ENCODE measurements at regions not wholly inside any gene's neighbourhood (a gene's known extent, or its start where the extent isn't known, plus 50 kb on each side); places are given as distances from the start of the nearest gene placed in this dataset.

DNA sequence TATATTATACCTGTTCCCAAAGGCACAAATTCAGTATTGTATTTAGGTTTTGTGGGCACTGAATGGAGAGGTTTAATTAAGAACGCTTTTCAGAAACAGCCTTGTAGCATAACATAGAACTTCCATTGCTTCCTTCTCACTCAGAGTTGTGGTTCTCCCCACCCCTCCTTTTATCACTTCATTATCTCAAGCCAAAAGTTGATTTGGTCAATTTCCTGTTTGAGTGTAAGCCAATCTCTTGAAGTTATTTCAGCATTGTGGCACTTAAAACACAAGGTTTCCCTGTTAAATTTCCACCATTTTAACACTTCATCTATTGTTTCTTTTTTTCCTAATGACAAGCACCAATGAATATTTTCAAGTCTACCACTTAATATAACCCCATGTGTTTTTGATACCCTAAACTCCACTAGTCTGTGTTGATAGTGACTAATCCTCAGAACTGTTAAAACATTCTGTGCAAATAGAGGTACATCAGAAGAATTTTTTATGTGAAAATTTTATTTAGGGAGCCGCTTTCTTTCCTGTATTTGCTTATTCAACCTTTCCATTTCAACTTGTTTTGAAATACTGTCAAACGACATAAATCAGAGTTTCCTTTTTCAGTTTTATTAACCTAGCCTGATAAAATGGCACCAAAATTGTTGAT lies 340.1 kb downstream of the BCAT1 start:
- Histone ChIP-seq H3K9me3 (ENCODE audit: control insufficient read depth, insufficient read depth, low read depth, low read length) (no peaks in the 10 kb centered on the region), H3K4me1 (ENCODE audit: control insufficient read depth, insufficient read depth, low read length) (no peaks in the 10 kb centered on the region), H3K27ac (ENCODE audit: low read length) (no peak overlapping the region), H3K36me3 (ENCODE audit: control insufficient read depth, insufficient read depth, low read length) (no peaks in the 10 kb centered on the region), H3K4me3 (ENCODE audit: low read depth in 2 of 2, low read length in 2 of 2) (no peak overlapping the region), H3K27me3 (ENCODE audit: control insufficient read depth, insufficient read depth, low read length) (no peaks in the 10 kb centered on the region)
- intact Hi-C loops (cut with micrococcal nuclease; ENCODE audit: unreplicated experiment) (no loop called here), in situ Hi-C loops (cut with HindIII; ENCODE audit: low pct_unique_long_range_greater_than_20kb, low sequenced_read_pairs) (no loop called here)
- ATAC-seq (no peak), DNase-seq (ENCODE audit: low read depth, low spot score) (no peak)
- BruUV-seq (replicated peaks) = no TSS peak
- TF ChIP-seq, protein P1, sequence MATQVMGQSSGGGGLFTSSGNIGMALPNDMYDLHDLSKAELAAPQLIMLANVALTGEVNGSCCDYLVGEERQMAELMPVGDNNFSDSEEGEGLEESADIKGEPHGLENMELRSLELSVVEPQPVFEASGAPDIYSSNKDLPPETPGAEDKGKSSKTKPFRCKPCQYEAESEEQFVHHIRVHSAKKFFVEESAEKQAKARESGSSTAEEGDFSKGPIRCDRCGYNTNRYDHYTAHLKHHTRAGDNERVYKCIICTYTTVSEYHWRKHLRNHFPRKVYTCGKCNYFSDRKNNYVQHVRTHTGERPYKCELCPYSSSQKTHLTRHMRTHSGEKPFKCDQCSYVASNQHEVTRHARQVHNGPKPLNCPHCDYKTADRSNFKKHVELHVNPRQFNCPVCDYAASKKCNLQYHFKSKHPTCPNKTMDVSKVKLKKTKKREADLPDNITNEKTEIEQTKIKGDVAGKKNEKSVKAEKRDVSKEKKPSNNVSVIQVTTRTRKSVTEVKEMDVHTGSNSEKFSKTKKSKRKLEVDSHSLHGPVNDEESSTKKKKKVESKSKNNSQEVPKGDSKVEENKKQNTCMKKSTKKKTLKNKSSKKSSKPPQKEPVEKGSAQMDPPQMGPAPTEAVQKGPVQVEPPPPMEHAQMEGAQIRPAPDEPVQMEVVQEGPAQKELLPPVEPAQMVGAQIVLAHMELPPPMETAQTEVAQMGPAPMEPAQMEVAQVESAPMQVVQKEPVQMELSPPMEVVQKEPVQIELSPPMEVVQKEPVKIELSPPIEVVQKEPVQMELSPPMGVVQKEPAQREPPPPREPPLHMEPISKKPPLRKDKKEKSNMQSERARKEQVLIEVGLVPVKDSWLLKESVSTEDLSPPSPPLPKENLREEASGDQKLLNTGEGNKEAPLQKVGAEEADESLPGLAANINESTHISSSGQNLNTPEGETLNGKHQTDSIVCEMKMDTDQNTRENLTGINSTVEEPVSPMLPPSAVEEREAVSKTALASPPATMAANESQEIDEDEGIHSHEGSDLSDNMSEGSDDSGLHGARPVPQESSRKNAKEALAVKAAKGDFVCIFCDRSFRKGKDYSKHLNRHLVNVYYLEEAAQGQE (IDR thresholded peaks at IDR 0.05; ENCODE audit: insufficient read depth in 1 of 2, low read depth in 2 of 2, low read length in 1 of 2) = no peak
- no peak for TF ChIP-seq SIN3A (IDR thresholded peaks at IDR 0.05; ENCODE audit: borderline replicate concordance, insufficient read depth, low read depth, low read length)
- no peak for TF ChIP-seq POLR2AphosphoS5 (IDR thresholded peaks at IDR 0.05; ENCODE audit: low read depth, low read length)
- TF ChIP-seq, protein P2, sequence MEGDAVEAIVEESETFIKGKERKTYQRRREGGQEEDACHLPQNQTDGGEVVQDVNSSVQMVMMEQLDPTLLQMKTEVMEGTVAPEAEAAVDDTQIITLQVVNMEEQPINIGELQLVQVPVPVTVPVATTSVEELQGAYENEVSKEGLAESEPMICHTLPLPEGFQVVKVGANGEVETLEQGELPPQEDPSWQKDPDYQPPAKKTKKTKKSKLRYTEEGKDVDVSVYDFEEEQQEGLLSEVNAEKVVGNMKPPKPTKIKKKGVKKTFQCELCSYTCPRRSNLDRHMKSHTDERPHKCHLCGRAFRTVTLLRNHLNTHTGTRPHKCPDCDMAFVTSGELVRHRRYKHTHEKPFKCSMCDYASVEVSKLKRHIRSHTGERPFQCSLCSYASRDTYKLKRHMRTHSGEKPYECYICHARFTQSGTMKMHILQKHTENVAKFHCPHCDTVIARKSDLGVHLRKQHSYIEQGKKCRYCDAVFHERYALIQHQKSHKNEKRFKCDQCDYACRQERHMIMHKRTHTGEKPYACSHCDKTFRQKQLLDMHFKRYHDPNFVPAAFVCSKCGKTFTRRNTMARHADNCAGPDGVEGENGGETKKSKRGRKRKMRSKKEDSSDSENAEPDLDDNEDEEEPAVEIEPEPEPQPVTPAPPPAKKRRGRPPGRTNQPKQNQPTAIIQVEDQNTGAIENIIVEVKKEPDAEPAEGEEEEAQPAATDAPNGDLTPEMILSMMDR (IDR thresholded peaks at IDR 0.05) = no peak
- TF ChIP-seq TCF7L2 (IDR thresholded peaks at IDR 0.05; ENCODE audit: low read depth, low read length) = no peak
- ChIA-PET CTCF (no interaction called here), POLR2A (no interaction called here)

- TF ChIP-seq, protein P2 (IDR thresholded peaks at IDR 0.05) = no peak
- TF ChIP-seq, protein P1 (IDR thresholded peaks at IDR 0.05; ENCODE audit: insufficient read depth in 1 of 2, low read depth in 2 of 2, low read length in 1 of 2) = no peak
- no peak for TF ChIP-seq POLR2AphosphoS5 (IDR thresholded peaks at IDR 0.05; ENCODE audit: low read depth, low read length)
- no peak for TF ChIP-seq TCF7L2 (IDR thresholded peaks at IDR 0.05; ENCODE audit: low read depth, low read length)
- TF ChIP-seq SIN3A (IDR thresholded peaks at IDR 0.05; ENCODE audit: borderline replicate concordance, insufficient read depth, low read depth, low read length) = no peak
- Histone ChIP-seq H3K4me3 (ENCODE audit: low read depth in 2 of 2, low read length in 2 of 2) (no peak overlapping the region), H3K4me1 (ENCODE audit: control insufficient read depth, insufficient read depth, low read length) (no peaks in the 10 kb centered on the region), H3K9me3 (ENCODE audit: control insufficient read depth, insufficient read depth, low read depth, low read length) (no peaks in the 10 kb centered on the region), H3K27me3 (ENCODE audit: control insufficient read depth, insufficient read depth, low read length) (no peaks in the 10 kb centered on the region), H3K36me3 (ENCODE audit: control insufficient read depth, insufficient read depth, low read length) (no peaks in the 10 kb centered on the region), H3K27ac (ENCODE audit: low read length) (no peak overlapping the region)
- DNase-seq (ENCODE audit: low read depth, low spot score) = no peak
- ChIA-PET POLR2A (no interaction called here), CTCF (no interaction called here)
- intact Hi-C loops (cut with micrococcal nuclease; ENCODE audit: unreplicated experiment) (no loop called here), in situ Hi-C loops (cut with HindIII; ENCODE audit: low pct_unique_long_range_greater_than_20kb, low sequenced_read_pairs) (no loop called here)
- ATAC-seq = no peak
- no TSS peak for BruUV-seq (replicated peaks)
Measured at GRCh38 chr12:24608108-24608507, 340.8 kb downstream of the BCAT1 start.

All from Panc1 (cell line).